ENCODE measurements at regions not wholly inside any gene's neighbourhood (a gene's known extent, or its start where the extent isn't known, plus 50 kb on each side); places are given as distances from the start of the nearest gene placed in this dataset.
"Not testable (repeated sequence)": the region's sequence is repeated elsewhere in the genome, so short reads cannot be mapped to it uniquely, and the experiment has no call there.

DNA sequence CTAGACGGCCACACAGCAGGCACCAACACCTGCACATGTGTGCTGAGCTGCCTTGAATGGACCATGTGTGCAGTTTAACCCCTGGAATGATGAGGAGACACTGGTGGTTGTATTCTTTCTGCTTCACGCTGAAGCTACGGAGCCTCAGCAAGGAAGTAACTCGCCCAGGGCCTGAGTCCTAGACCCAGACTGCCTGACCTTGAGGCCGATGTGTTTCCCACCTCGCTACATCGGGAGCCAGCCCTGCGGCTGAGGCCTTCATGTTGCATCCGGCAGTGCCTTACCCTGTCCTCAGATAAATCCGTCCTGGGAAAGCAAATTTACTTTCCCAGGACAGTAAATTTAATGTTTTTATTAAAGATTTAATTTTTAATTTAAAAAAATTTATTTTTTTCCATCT is 110.0 kb upstream of the MTHFD1L start:
- Mint-ChIP-seq H3K27me3 (no peaks in the 10 kb centered on the region), H3K36me3 (ENCODE audit: low read depth) (no peaks in the 10 kb centered on the region), H3K4me3 (no peak overlapping the region), H3K4me1 (ENCODE audit: low read depth) (no peaks in the 10 kb centered on the region), H3K27ac (no peak overlapping the region), H3K9me3 (no peaks in the 10 kb centered on the region)
- no peak overlapping the region for H3K4me3 ChIP-seq (ENCODE audit: low read length)
- no peaks in the 10 kb centered on the region for H3K27me3 ChIP-seq (ENCODE audit: control insufficient read depth in 1 of 2, insufficient read depth in 2 of 2, low read length in 2 of 2)
- CTCF ChIA-PET = no interaction called here
- TF ChIP-seq, protein P1, sequence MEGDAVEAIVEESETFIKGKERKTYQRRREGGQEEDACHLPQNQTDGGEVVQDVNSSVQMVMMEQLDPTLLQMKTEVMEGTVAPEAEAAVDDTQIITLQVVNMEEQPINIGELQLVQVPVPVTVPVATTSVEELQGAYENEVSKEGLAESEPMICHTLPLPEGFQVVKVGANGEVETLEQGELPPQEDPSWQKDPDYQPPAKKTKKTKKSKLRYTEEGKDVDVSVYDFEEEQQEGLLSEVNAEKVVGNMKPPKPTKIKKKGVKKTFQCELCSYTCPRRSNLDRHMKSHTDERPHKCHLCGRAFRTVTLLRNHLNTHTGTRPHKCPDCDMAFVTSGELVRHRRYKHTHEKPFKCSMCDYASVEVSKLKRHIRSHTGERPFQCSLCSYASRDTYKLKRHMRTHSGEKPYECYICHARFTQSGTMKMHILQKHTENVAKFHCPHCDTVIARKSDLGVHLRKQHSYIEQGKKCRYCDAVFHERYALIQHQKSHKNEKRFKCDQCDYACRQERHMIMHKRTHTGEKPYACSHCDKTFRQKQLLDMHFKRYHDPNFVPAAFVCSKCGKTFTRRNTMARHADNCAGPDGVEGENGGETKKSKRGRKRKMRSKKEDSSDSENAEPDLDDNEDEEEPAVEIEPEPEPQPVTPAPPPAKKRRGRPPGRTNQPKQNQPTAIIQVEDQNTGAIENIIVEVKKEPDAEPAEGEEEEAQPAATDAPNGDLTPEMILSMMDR (IDR thresholded peaks at IDR 0.05) = no peak
- no peaks in the 10 kb centered on the region for H3K9me3 ChIP-seq (ENCODE audit: control insufficient read depth in 1 of 2, insufficient read depth in 1 of 2, low read length in 2 of 2)
- intact Hi-C loops (cut with DNase I, micrococcal nuclease) = no loop called here
- H3K36me3 ChIP-seq (ENCODE audit: insufficient read depth, low read length) = no peaks in the 10 kb centered on the region
- no peak overlapping the region for H3K27ac ChIP-seq (ENCODE audit: low read depth in 1 of 2, low read length in 2 of 2)
- no peaks in the 10 kb centered on the region for H3K4me1 ChIP-seq (ENCODE audit: insufficient read depth, low read length)
- no peak for ATAC-seq (ENCODE audit: poor library complexity)
- DNase-seq = no peak
- POLR2A ChIA-PET = no interaction called here

DNA sequence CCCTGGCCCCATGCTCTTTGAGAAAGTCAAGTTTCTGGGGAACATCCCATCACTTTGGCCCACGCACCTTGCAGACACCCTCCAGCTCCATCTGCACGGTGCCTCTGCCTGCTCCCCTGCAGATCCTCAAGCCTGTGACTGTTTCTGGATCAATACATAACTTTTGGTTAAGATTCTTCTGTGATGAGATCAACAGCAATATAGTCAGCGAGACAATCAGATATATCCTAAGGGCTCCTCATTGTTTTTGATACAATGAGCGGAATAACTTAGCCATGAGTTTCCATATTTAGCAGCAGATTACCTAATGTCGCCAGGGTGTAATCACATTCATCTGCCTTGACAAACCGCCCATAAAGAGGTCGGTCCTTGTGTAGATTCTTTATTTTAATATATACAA is 109.3 kb upstream of the MTHFD1L start:
- no peak overlapping the region for H3K27ac ChIP-seq (ENCODE audit: low read depth in 1 of 2, low read length in 2 of 2)
- ChIA-PET CTCF (interaction anchor here (1.9 kb wide), 1 partner anchor 11 kb away, joined by 6 read pairs; no protein-coding TSS in a partner anchor), POLR2A (no interaction called here)
- no peak for DNase-seq
- no peak for ATAC-seq (ENCODE audit: poor library complexity)
- no peaks in the 10 kb centered on the region for H3K27me3 ChIP-seq (ENCODE audit: control insufficient read depth in 1 of 2, insufficient read depth in 2 of 2, low read length in 2 of 2)
- no peaks in the 10 kb centered on the region for H3K27me3 Mint-ChIP-seq
- H3K4me3 Mint-ChIP-seq = no peak overlapping the region
- no peaks in the 10 kb centered on the region for H3K36me3 Mint-ChIP-seq (ENCODE audit: low read depth)
- no peaks in the 10 kb centered on the region for H3K9me3 Mint-ChIP-seq
- intact Hi-C loops (cut with DNase I, micrococcal nuclease) = no loop called here
- H3K9me3 ChIP-seq (ENCODE audit: control insufficient read depth in 1 of 2, insufficient read depth in 1 of 2, low read length in 2 of 2) = no peaks in the 10 kb centered on the region
- H3K4me1 Mint-ChIP-seq (ENCODE audit: low read depth) = no peaks in the 10 kb centered on the region
- H3K4me1 ChIP-seq (ENCODE audit: insufficient read depth, low read length) = no peaks in the 10 kb centered on the region
- TF ChIP-seq, protein P1 (IDR thresholded peaks at IDR 0.05) = no peak
- no peak overlapping the region for H3K27ac Mint-ChIP-seq
- H3K4me3 ChIP-seq (ENCODE audit: low read length) = no peak overlapping the region
- H3K36me3 ChIP-seq (ENCODE audit: insufficient read depth, low read length) = no peaks in the 10 kb centered on the region

DNA sequence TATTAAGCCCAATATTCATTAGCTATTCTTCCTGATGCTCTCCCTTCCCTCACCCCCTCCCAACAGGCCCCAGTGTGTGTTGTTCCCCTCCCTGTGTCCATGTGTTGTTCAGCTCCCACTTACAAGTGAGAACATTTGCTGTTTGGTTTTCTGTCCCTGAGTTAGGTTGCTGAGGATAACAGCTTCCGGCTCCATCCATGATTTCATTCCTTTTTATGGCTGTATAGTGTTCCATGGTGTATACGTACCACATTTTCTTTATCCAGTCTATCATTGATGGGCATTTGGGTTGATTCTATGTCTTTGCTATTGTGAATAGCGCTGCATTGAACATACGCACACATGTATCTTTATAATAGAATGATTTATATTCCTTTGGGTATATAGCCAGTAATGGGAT is 107.7 kb upstream of the MTHFD1L start:
- H3K36me3 ChIP-seq (ENCODE audit: insufficient read depth, low read length); H3K9me3 Mint-ChIP-seq; H3K27ac ChIP-seq (ENCODE audit: low read depth in 1 of 2, low read length in 2 of 2); POLR2A ChIA-PET; H3K9me3 ChIP-seq (ENCODE audit: control insufficient read depth in 1 of 2, insufficient read depth in 1 of 2, low read length in 2 of 2); ATAC-seq (ENCODE audit: poor library complexity); H3K4me1 Mint-ChIP-seq (ENCODE audit: low read depth); H3K4me3 ChIP-seq (ENCODE audit: low read length); H3K27me3 Mint-ChIP-seq; H3K36me3 Mint-ChIP-seq (ENCODE audit: low read depth); H3K4me1 ChIP-seq (ENCODE audit: insufficient read depth, low read length); H3K4me3 Mint-ChIP-seq; intact Hi-C loops (cut with DNase I, micrococcal nuclease); H3K27ac Mint-ChIP-seq; DNase-seq; H3K27me3 ChIP-seq (ENCODE audit: control insufficient read depth in 1 of 2, insufficient read depth in 2 of 2, low read length in 2 of 2): not testable (repeated sequence)
- CTCF ChIA-PET = interaction anchor here (1.9 kb wide), 1 partner anchor 10 kb away, joined by 6 read pairs; no protein-coding TSS in a partner anchor

DNA sequence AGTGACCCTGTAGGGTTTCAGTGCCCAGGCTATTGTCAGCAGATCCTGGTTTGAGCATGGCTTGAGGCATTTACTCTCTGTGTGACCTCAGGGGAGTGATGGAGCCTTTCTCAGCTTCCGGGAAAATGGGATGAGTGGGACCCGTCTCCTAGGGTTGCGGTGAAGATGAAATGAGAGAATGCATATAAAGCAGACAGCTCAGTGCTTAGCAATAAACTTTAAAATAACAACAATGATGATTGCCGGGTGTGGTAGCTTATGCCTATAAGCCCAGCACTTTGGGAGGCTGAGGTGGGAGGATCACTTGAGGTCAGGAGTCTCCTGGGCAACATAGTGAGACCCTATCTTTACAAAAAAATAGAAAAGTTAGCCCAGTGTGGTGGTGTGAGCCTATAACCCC is 106.0 kb upstream of the MTHFD1L start:
- CTCF ChIA-PET = no interaction called here
- TF ChIP-seq, protein P1 (IDR thresholded peaks at IDR 0.05) = no peak
- no peak overlapping the region for H3K4me3 ChIP-seq (ENCODE audit: low read length)
- Mint-ChIP-seq H3K4me1 (ENCODE audit: low read depth) (no peaks in the 10 kb centered on the region), H3K4me3 (no peak overlapping the region), H3K27me3 (no peaks in the 10 kb centered on the region), H3K36me3 (ENCODE audit: low read depth) (no peaks in the 10 kb centered on the region), H3K27ac (no peak overlapping the region), H3K9me3 (no peaks in the 10 kb centered on the region)
- no peak overlapping the region for H3K27ac ChIP-seq (ENCODE audit: low read depth in 1 of 2, low read length in 2 of 2)
- H3K9me3 ChIP-seq (ENCODE audit: control insufficient read depth in 1 of 2, insufficient read depth in 1 of 2, low read length in 2 of 2) = no peaks in the 10 kb centered on the region
- POLR2A ChIA-PET = no interaction called here
- no peaks in the 10 kb centered on the region for H3K36me3 ChIP-seq (ENCODE audit: insufficient read depth, low read length)
- intact Hi-C loops (cut with DNase I, micrococcal nuclease) = no loop called here
- H3K27me3 ChIP-seq (ENCODE audit: control insufficient read depth in 1 of 2, insufficient read depth in 2 of 2, low read length in 2 of 2) = no peaks in the 10 kb centered on the region
- ATAC-seq (ENCODE audit: poor library complexity) (no peak), DNase-seq (no peak)
- no peaks in the 10 kb centered on the region for H3K4me1 ChIP-seq (ENCODE audit: insufficient read depth, low read length)
